HG02973 (cell line): ENCODE measurements at regions not wholly inside any gene's neighbourhood (a gene's known extent, or its start where the extent isn't known, plus 50 kb on each side); places are given as distances from the start of the nearest gene placed in this dataset.
"Not testable (repeated sequence)": the region's sequence is repeated elsewhere in the genome, so short reads cannot be mapped to it uniquely, and the experiment has no call there.

Experiments
- ATAC-seq: cut with Tn5 transposase; IDR thresholded peaks from one replicate; pipeline ENCODE4 v1.9.1; 2021; ENCODE audit warnings: moderate library complexity; ENCODE audit not compliant: unreplicated experiment

- ATAC-seq, result no peak
Observed at GRCh38 chr7:84738583-84739150, 448.2 kb downstream of the SEMA3D start.

GRCh38 chr7:84735677-84736076, 451.2 kb downstream of the SEMA3D start:
- ATAC-seq, result no peak

- ATAC-seq, result no peak
Observed at GRCh38 chr7:84735011-84735410, 451.8 kb downstream of the SEMA3D start.

GRCh38 chr7:84733976-84734375, 452.9 kb downstream of the SEMA3D start:
- ATAC-seq, result not testable (repeated sequence)

- ATAC-seq, result not testable (repeated sequence)
Observed at GRCh38 chr7:84730864-84731263, 456.0 kb downstream of the SEMA3D start.

- no peak for ATAC-seq
Observed at GRCh38 chr7:84729284-84729683, 457.6 kb downstream of the SEMA3D start.

- no peak for ATAC-seq
Observed at GRCh38 chr7:84722734-84723133, 464.1 kb downstream of the SEMA3D start.

GRCh38 chr7:84722086-84722485, 464.8 kb downstream of the SEMA3D start:
- ATAC-seq, result no peak

GRCh38 chr7:84720456-84721097, 466.3 kb downstream of the SEMA3D start:
- ATAC-seq, result no peak

GRCh38 chr7:84714765-84715164, 472.1 kb downstream of the SEMA3D start:
- no peak for ATAC-seq

GRCh38 chr7:84712374-84713121, 474.3 kb downstream of the SEMA3D start:
- ATAC-seq, result no peak

GRCh38 chr7:84710538-84710937, 476.3 kb downstream of the SEMA3D start:
- ATAC-seq, result not testable (repeated sequence)

GRCh38 chr7:84705706-84706105, 481.1 kb downstream of the SEMA3D start:
- ATAC-seq, result no peak

GRCh38 chr7:84705079-84705478, 481.8 kb downstream of the SEMA3D start:
- ATAC-seq, result no peak

- ATAC-seq, result no peak
Observed at GRCh38 chr7:84704380-84704779, 482.5 kb downstream of the SEMA3D start.

GRCh38 chr7:84701524-84702306, 485.1 kb downstream of the SEMA3D start:
- ATAC-seq, result no peak

- no peak for ATAC-seq
Observed at GRCh38 chr7:84700563-84701370, 486.1 kb downstream of the SEMA3D start.

- no peak for ATAC-seq
Observed at GRCh38 chr7:84697506-84697905, 489.4 kb downstream of the SEMA3D start.

- no peak for ATAC-seq
Observed at GRCh38 chr7:84693483-84693882, 493.4 kb downstream of the SEMA3D start.

- no peak for ATAC-seq
Observed at GRCh38 chr7:84688671-84689070, 494.1 kb upstream of the SEMA3A start.

GRCh38 chr7:84686373-84686772, 491.8 kb upstream of the SEMA3A start:
- no peak for ATAC-seq
